GM10248 (cell line): ENCODE measurements at regions not wholly inside any gene's neighbourhood (a gene's known extent, or its start where the extent isn't known, plus 50 kb on each side); places are given as distances from the start of the nearest gene placed in this dataset.

ENCODE experiments used
- CTCF ChIA-PET: fragments of 300-600 bp; sonication (Branson Sonifier 250); formaldehyde crosslinking; extraction: SDS; loops from one replicate; lab custom pipeline; 2021; ENCODE audit warnings: antibody characterized with exemption; lab: Yijun Ruan, JAX
- POLR2A ChIA-PET: fragments of 350-650 bp; sonication (Branson Sonifier 250); formaldehyde crosslinking; extraction: SDS; loops from one replicate; lab custom pipeline; 2020; ENCODE audit warnings: antibody characterized with exemption; lab: Yijun Ruan, JAX
- DNase-seq: peaks from one replicate; pipeline ENCODE4 v3.0.0; 2012; ENCODE audit errors: extremely low spot score
- CTCF ChIP-seq: IDR thresholded peaks from 2 replicates; pipeline ENCODE4 v1.5.1; 2012; ENCODE audit warnings: mild to moderate bottlenecking, low read depth; ENCODE audit errors: extremely low read depth, missing control alignments, control extremely low read depth

- TF ChIP-seq CTCF = no peak
- ChIA-PET POLR2A (no interaction called here), CTCF (no interaction called here)
These were observed 82.0 kb downstream of the THNSL2 start for GRCh38 chr2:88252111-88252510.

DNA sequence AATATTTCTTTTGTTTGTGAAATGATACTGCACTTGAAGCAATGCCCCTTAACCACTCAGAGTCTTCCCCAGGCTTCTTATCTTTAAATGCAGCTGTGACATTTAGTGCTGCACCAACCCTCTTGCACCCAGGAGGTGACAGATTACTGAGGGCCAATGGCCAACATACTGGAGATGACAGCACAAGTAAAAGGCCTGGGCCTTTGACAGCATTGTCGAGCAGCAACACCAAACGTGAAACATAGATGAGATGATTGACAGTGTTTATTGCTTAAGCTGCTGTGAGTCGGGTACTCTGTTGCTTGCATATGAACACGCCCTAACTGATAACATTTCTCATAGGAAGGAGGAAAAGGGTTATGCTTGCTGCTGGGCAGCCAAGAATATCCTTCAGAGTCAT is 80.3 kb downstream of the THNSL2 start:
- no peak for TF ChIP-seq CTCF
- ChIA-PET CTCF (no interaction called here), POLR2A (no interaction called here)
- DNase-seq = no peak

More at GRCh38 chr2:88252111-88252510, 82.0 kb downstream of the THNSL2 start:
- DNase-seq = no peak

- POLR2A ChIA-PET = no interaction called here
- CTCF ChIA-PET = interaction anchor here (0.9 to 1.6 kb wide), 2 partner anchors 9 to 47 kb away, joined by 4 to 5 read pairs; no protein-coding TSS in a partner anchor
- no peak for TF ChIP-seq CTCF
These were observed 78.2 kb downstream of the THNSL2 start for GRCh38 chr2:88248280-88248828.

DNA sequence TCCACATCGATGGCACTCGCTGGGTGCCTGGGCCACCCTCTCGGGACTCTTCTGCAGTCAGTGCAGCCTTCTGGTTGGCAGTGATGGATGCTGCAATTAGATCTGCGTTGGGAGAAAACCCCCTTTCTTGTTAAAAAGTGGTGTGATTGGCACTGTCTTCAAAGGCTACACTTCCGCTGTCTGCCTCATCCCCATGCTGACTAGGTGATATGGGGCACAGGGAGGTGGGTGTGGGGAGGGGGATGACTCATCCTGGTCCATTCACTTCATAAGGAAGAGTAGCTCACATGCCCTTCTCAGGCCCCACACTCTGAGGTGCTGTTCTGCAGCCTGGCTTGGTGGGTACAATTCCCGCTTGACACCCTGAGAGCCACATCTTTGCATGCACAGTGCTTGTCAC is 77.4 kb downstream of the THNSL2 start:
- POLR2A ChIA-PET = no interaction called here
- no peak for TF ChIP-seq CTCF
- no peak for DNase-seq
- CTCF ChIA-PET = interaction anchor here (1.6 kb wide), 1 partner anchor 10 kb away, joined by 5 read pairs; no protein-coding TSS in a partner anchor

More at GRCh38 chr2:88248280-88248828, 78.2 kb downstream of the THNSL2 start:
- no peak for DNase-seq

GRCh38 chr2:88245109-88245508 is 75.0 kb downstream of the THNSL2 start:
- POLR2A ChIA-PET = no interaction called here
- CTCF ChIA-PET = interaction anchor here (1.6 kb wide), 2 partner anchors 10 to 50 kb away, joined by 3 to 5 read pairs; no protein-coding TSS in a partner anchor
- DNase-seq = no peak
- no peak for TF ChIP-seq CTCF

DNA sequence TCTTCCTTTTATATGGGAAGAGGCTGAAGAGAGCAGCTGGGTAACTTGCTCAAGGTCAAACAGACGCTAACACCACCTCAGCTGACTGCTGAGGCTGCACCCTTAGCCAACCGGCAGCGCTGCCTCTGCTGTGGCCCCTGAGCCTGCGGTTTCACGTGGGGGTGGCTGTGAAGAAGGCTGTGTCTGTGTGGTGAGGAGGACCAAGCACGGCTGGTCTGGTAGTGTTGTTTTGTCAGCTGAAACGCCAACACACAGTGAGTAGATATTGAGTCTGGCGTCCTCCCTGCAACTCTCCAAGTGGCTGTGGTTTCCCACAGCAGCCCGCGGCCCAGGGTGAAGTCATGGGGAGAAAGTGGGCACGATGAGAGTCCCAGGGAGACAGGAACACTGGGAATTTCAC is 69.6 kb downstream of the THNSL2 start:
- CTCF ChIA-PET = no interaction called here
- no peak for TF ChIP-seq CTCF
- POLR2A ChIA-PET = interaction anchor here (0.5 kb wide), 1 partner anchor 223 kb away, joined by 3 read pairs; no protein-coding TSS in a partner anchor
- no peak for DNase-seq

DNA sequence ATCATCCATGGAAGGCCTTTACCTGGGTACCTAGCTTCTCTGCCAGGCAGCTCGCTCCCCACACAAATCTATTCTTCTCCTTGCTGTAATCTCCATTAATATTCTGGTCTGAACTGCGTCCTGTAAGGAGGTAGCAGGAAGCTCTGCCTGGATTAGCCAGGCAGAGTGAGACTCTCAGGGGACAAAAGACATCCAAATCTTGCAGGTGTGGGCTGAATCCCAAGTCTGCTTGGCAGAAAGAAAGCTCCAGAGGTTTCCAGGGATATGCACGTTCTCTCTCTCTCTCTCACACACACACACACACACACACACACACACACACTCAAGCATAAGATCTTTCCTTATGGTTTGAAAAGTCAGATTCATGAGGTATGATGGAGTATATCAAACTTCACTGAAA is 66.5 kb downstream of the THNSL2 start:
- TF ChIP-seq CTCF = no peak
- CTCF ChIA-PET = interaction anchor here (1.0 to 1.4 kb wide), 3 partner anchors 19 to 70 kb away, joined by 3 read pairs; no protein-coding TSS in a partner anchor
- POLR2A ChIA-PET = no interaction called here
- no peak for DNase-seq
